Mucosa of descending colon (tissue), 3 donors: ENCODE measurements at regions not wholly inside any gene's neighbourhood (a gene's known extent, or its start where the extent isn't known, plus 50 kb on each side); places are given as distances from the start of the nearest gene placed in this dataset.
"Not testable (repeated sequence)": the region's sequence is repeated elsewhere in the genome, so short reads cannot be mapped to it uniquely, and the experiment has no call there.

Source experiments
- ATAC-seq: fragments of 200-7000 bp; cut with Tn5 transposase; one replicate; pipeline ENCODE4 v1.9.1; 2020; ENCODE audit warnings: mild to moderate bottlenecking, moderate library complexity
- DNase-seq, 3 donors: peaks; one replicate each; pipeline ENCODE4 v3.0.0-alpha.2; 2020
- H3K36me3 ChIP-seq: fragments of 200-600 bp; one replicate; pipeline ENCODE4 v1.8.0; 2021; ENCODE audit warnings: low read depth, mild to moderate bottlenecking
- H3K4me1 ChIP-seq: fragments of 200-600 bp; one replicate; pipeline ENCODE4 v1.8.0; 2021; ENCODE audit warnings: low read depth, mild to moderate bottlenecking
- H3K4me3 ChIP-seq: fragments of 200-600 bp; one replicate; pipeline ENCODE4 v1.8.0; 2021; ENCODE audit warnings: mild to moderate bottlenecking
- H3K9me3 ChIP-seq: fragments of 200-600 bp; one replicate; pipeline ENCODE4 v1.8.0; 2021; ENCODE audit warnings: mild to moderate bottlenecking
- CTCF ChIP-seq: fragments of 200-600 bp; IDR thresholded peaks from one replicate; pipeline ENCODE4 v1.8.0; 2022; ENCODE audit warnings: antibody characterized with exemption, mild to moderate bottlenecking
- intact Hi-C, 2 donors: fragments of 100-400 bp; cut with DNase I in 1 of 2; cut with micrococcal nuclease in 1 of 2; formaldehyde crosslinking; loops; one replicate each; pipeline versions ENCODE4 v1.11.0 to v1.11.1; 2022; cut with DNase I, micrococcal nuclease
- donor health status: DM: no; HTN: no; CAD: no; lungs with moderate emphysema.
- donor health status: DM: no; HTN: no; CAD: no.
- donor health status: DM: no; HTN: yes; CAD: no.

- Histone ChIP-seq H3K9me3 (no peaks in the 10 kb centered on the region), H3K4me3 (no peak overlapping the region), H3K4me1 (no peaks in the 10 kb centered on the region), H3K36me3 (no peaks in the 10 kb centered on the region)
- no peak for TF ChIP-seq CTCF
- ATAC-seq (no peak), DNase-seq (no peak)
- intact Hi-C loops: no loop called here
These were observed 128.2 kb upstream of the RASEF start for GRCh38 chr9:83191154-83191553.

GRCh38 chr9:83189026-83189425 is 126.1 kb upstream of the RASEF start:
- H3K9me3 ChIP-seq, H3K4me3 ChIP-seq, H3K36me3 ChIP-seq, ATAC-seq, DNase-seq, H3K4me1 ChIP-seq, intact Hi-C loops: not testable (repeated sequence)

- ATAC-seq (no peak), DNase-seq (no peak)
- TF ChIP-seq CTCF: no peak
- Histone ChIP-seq H3K9me3 (no peaks in the 10 kb centered on the region), H3K4me1 (no peaks in the 10 kb centered on the region), H3K36me3 (no peaks in the 10 kb centered on the region), H3K4me3 (no peak overlapping the region)
- intact Hi-C loops: no loop called here
These were observed 125.3 kb upstream of the RASEF start for GRCh38 chr9:83188277-83188676.

GRCh38 chr9:83186155-83186737 is 123.3 kb upstream of the RASEF start:
- DNase-seq (no peak), ATAC-seq (no peak)
- no peak overlapping the region for H3K4me3 ChIP-seq
- no peaks in the 10 kb centered on the region for H3K4me1 ChIP-seq
- no peaks in the 10 kb centered on the region for H3K36me3 ChIP-seq
- intact Hi-C loops: no loop called here
- H3K9me3 ChIP-seq: no peaks in the 10 kb centered on the region
- no peak for TF ChIP-seq CTCF

GRCh38 chr9:83185488-83186154 is 122.7 kb upstream of the RASEF start:
- DNase-seq (no peak), ATAC-seq (no peak)
- no peaks in the 10 kb centered on the region for H3K4me1 ChIP-seq
- TF ChIP-seq CTCF: no peak
- H3K4me3 ChIP-seq: no peak overlapping the region
- H3K36me3 ChIP-seq: no peaks in the 10 kb centered on the region
- intact Hi-C loops: no loop called here
- H3K9me3 ChIP-seq: no peaks in the 10 kb centered on the region

GRCh38 chr9:83183621-83184020 is 120.7 kb upstream of the RASEF start:
- intact Hi-C loops: no loop called here
- no peaks in the 10 kb centered on the region for H3K36me3 ChIP-seq
- no peaks in the 10 kb centered on the region for H3K9me3 ChIP-seq
- no peak for TF ChIP-seq CTCF
- H3K4me3 ChIP-seq: no peak overlapping the region
- H3K4me1 ChIP-seq: no peaks in the 10 kb centered on the region
- DNase-seq (no peak), ATAC-seq (no peak)
